PFSK-1 (cell line): ENCODE measurements at regions not wholly inside any gene's neighbourhood (a gene's known extent, or its start where the extent isn't known, plus 50 kb on each side); places are given as distances from the start of the nearest gene placed in this dataset.

Experiments used
- POLR2AphosphoS5 ChIP-seq: IDR thresholded peaks from 2 replicates; pipeline ENCODE4 v1.6.1; 2012; ENCODE audit warnings: low read depth, mild to moderate bottlenecking, control low read depth, low read length, moderate library complexity
- TAF1 ChIP-seq: IDR thresholded peaks from 2 replicates; pipeline ENCODE4 v1.6.1; 2012; ENCODE audit warnings: low read length, control low read depth, borderline replicate concordance; ENCODE audit not compliant: insufficient read depth
- TF ChIP-seq, protein P1 (sequence below), 2 experiments: IDR thresholded peaks; 2 replicates each; pipeline versions ENCODE4 v1.6.1 to v1.8.0; 2011 to 2012; ENCODE audit warnings: low read depth in 2 of 2, low read length in 2 of 2, control low read depth in 1 of 2, inconsistent platforms in 1 of 2, mild to moderate bottlenecking in 1 of 2, moderate library complexity in 1 of 2; ENCODE audit not compliant: insufficient read depth in 1 of 2

DNA sequence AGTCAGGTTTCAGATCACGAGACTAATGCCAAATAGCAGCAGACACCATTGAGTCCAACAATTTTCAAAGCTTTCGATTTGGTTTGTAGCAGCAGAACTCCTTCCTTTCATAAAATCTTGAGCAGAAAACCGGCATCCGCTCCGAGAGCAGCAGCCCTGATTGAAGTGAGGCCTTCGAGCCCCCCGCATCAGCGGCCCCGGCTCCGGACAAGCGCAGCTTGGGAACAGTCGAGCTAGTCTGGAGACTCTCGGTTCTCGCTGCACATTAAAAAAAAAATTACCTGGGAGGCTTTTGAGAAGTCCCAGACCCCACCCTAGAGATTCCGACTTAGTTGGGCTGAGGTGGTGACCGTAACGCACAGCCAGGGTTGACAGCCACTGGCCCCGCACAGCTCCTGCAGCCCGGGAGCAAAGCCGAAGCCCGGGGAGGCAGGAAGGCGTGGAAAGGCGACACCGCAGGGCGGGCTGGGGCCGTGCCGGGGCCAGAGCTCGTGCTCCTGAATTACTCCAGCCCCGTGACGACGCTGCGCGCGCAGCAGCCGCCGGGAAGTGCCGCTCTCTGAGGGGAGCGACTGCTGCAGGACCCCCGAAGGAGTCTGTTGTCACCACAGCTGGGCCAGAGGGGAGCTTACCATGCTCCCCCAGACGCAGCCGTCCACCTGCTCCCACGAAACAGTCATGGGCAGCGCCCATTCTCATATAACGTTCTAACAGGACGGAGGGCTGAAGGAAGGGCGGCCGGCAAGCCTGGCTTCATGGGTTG, 57.8 kb downstream of the SPATA19 start:
- TF ChIP-seq POLR2AphosphoS5 = no peak
- TF ChIP-seq TAF1 = no peak
- TF ChIP-seq, protein P1, sequence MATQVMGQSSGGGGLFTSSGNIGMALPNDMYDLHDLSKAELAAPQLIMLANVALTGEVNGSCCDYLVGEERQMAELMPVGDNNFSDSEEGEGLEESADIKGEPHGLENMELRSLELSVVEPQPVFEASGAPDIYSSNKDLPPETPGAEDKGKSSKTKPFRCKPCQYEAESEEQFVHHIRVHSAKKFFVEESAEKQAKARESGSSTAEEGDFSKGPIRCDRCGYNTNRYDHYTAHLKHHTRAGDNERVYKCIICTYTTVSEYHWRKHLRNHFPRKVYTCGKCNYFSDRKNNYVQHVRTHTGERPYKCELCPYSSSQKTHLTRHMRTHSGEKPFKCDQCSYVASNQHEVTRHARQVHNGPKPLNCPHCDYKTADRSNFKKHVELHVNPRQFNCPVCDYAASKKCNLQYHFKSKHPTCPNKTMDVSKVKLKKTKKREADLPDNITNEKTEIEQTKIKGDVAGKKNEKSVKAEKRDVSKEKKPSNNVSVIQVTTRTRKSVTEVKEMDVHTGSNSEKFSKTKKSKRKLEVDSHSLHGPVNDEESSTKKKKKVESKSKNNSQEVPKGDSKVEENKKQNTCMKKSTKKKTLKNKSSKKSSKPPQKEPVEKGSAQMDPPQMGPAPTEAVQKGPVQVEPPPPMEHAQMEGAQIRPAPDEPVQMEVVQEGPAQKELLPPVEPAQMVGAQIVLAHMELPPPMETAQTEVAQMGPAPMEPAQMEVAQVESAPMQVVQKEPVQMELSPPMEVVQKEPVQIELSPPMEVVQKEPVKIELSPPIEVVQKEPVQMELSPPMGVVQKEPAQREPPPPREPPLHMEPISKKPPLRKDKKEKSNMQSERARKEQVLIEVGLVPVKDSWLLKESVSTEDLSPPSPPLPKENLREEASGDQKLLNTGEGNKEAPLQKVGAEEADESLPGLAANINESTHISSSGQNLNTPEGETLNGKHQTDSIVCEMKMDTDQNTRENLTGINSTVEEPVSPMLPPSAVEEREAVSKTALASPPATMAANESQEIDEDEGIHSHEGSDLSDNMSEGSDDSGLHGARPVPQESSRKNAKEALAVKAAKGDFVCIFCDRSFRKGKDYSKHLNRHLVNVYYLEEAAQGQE (IDR thresholded peaks at IDR 0.05; ENCODE audit: insufficient read depth in 1 of 2, low read depth in 2 of 2, low read length in 2 of 2) = no peak
